ENCODE measurements at regions not wholly inside any gene's neighbourhood (a gene's known extent, or its start where the extent isn't known, plus 50 kb on each side); places are given as distances from the start of the nearest gene placed in this dataset.

GRCh38 chrX:138287205-138287877 lies 424.2 kb downstream of the FGF13 start:
- H3K4me3 ChIP-seq (replicated peaks; ENCODE audit: low read depth, low read length): no peak overlapping the region
- no peak for DNase-seq (ENCODE audit: low read depth)
- no peak for TF ChIP-seq CTCF (IDR thresholded peaks at IDR 0.05; ENCODE audit: low read length, missing control alignments)

- H3K4me3 ChIP-seq (replicated peaks; ENCODE audit: low read depth, low read length): no peak overlapping the region
- no peak for DNase-seq (ENCODE audit: low read depth)
- no peak for TF ChIP-seq CTCF (IDR thresholded peaks at IDR 0.05; ENCODE audit: low read length, missing control alignments)
Observed at GRCh38 chrX:138294951-138295350, 416.6 kb downstream of the FGF13 start.

GRCh38 chrX:138298268-138298667 lies 413.2 kb downstream of the FGF13 start:
- no peak for DNase-seq (ENCODE audit: low read depth)
- no peak overlapping the region for H3K4me3 ChIP-seq (replicated peaks; ENCODE audit: low read depth, low read length)
- TF ChIP-seq CTCF (IDR thresholded peaks at IDR 0.05; ENCODE audit: low read length, missing control alignments): no peak

GRCh38 chrX:138345801-138346200 lies 365.7 kb downstream of the FGF13 start:
- no peak for TF ChIP-seq CTCF (IDR thresholded peaks at IDR 0.05; ENCODE audit: low read length, missing control alignments)
- no peak for DNase-seq (ENCODE audit: low read depth)
- no peak overlapping the region for H3K4me3 ChIP-seq (replicated peaks; ENCODE audit: low read depth, low read length)

- no peak overlapping the region for H3K4me3 ChIP-seq (replicated peaks; ENCODE audit: low read depth, low read length)
- no peak for DNase-seq (ENCODE audit: low read depth)
- TF ChIP-seq CTCF (IDR thresholded peaks at IDR 0.05; ENCODE audit: low read length, missing control alignments): no peak
Observed at GRCh38 chrX:138349351-138349750, 362.2 kb downstream of the FGF13 start.

- DNase-seq (ENCODE audit: low read depth): no peak
- H3K4me3 ChIP-seq (replicated peaks; ENCODE audit: low read depth, low read length): no peak overlapping the region
- TF ChIP-seq CTCF (IDR thresholded peaks at IDR 0.05; ENCODE audit: low read length, missing control alignments): no peak
Observed at GRCh38 chrX:138378876-138379275, 332.6 kb downstream of the FGF13 start.

- no peak for TF ChIP-seq CTCF (IDR thresholded peaks at IDR 0.05; ENCODE audit: low read length, missing control alignments)
- DNase-seq (ENCODE audit: low read depth): no peak
- no peak overlapping the region for H3K4me3 ChIP-seq (replicated peaks; ENCODE audit: low read depth, low read length)
Observed at GRCh38 chrX:138408101-138408500, 303.4 kb downstream of the FGF13 start.
